Trophoblast cell (in vitro differentiated cells and primary cell): ENCODE measurements at regions not wholly inside any gene's neighbourhood (a gene's known extent, or its start where the extent isn't known, plus 50 kb on each side); places are given as distances from the start of the nearest gene placed in this dataset.

ENCODE experiments used
- DNase-seq, 2 donors: peaks; one replicate each; pipeline ENCODE4 v3.0.0-alpha.2; 2016
- H2AFZ ChIP-seq: 2 replicates; pipeline ENCODE4 v1.6.1; 2013; ENCODE audit warnings: low read length, moderate library complexity, mild to moderate bottlenecking; ENCODE audit not compliant: insufficient read depth, poor library complexity
- H2AK5ac ChIP-seq: 2 replicates; pipeline ENCODE4 v1.6.1; 2013; ENCODE audit warnings: mild to moderate bottlenecking, low read length
- H2BK120ac ChIP-seq: 2 replicates; pipeline ENCODE4 v1.6.1; 2013; ENCODE audit warnings: low read length, mild to moderate bottlenecking, moderate library complexity; ENCODE audit not compliant: insufficient read depth, poor library complexity
- H2BK12ac ChIP-seq: 2 replicates; pipeline ENCODE4 v1.6.1; 2013; ENCODE audit warnings: mild to moderate bottlenecking, low read length, moderate library complexity
- H2BK5ac ChIP-seq: 2 replicates; pipeline ENCODE4 v1.6.1; 2013; ENCODE audit warnings: low read length, low read depth, moderate library complexity, mild to moderate bottlenecking; ENCODE audit not compliant: poor library complexity
- H3K14ac ChIP-seq: 2 replicates; pipeline ENCODE4 v1.6.1; 2013; ENCODE audit warnings: mild to moderate bottlenecking, low read length
- H3K18ac ChIP-seq: 2 replicates; pipeline ENCODE4 v1.6.1; 2013; ENCODE audit warnings: mild to moderate bottlenecking, low read length
- H3K23ac ChIP-seq: 2 replicates; pipeline ENCODE4 v1.6.1; 2013; ENCODE audit warnings: low read length
- H3K27ac ChIP-seq: 2 replicates; pipeline ENCODE4 v1.5.1; 2013; ENCODE audit warnings: low read depth, mild to moderate bottlenecking, inconsistent platforms, low read length, moderate library complexity
- H3K27me3 ChIP-seq: 2 replicates; pipeline ENCODE4 v1.6.1; 2013; ENCODE audit warnings: inconsistent platforms, mild to moderate bottlenecking, low read length, moderate library complexity; ENCODE audit not compliant: insufficient read depth
- H3K36me3 ChIP-seq, 2 experiments: 1 replicate in 1 of 2; 2 replicates in 1 of 2; pipeline ENCODE4 v1.6.1; 2013; ENCODE audit warnings: low read length in 2 of 2, mild to moderate bottlenecking in 2 of 2, moderate library complexity in 1 of 2; ENCODE audit not compliant: insufficient read depth in 2 of 2, control insufficient read depth in 1 of 2
- H3K4ac ChIP-seq: 2 replicates; pipeline ENCODE4 v1.6.1; 2013; ENCODE audit warnings: low read depth, mild to moderate bottlenecking, low read length, moderate library complexity
- H3K4me1 ChIP-seq, 2 experiments: 1 replicate in 1 of 2; 2 replicates in 1 of 2; pipeline ENCODE4 v1.6.1; 2013; ENCODE audit warnings: low read length in 2 of 2, mild to moderate bottlenecking in 2 of 2, moderate library complexity in 1 of 2; ENCODE audit not compliant: insufficient read depth in 2 of 2, control insufficient read depth in 1 of 2
- H3K4me2 ChIP-seq: 2 replicates; pipeline ENCODE4 v1.6.1; 2013; ENCODE audit warnings: inconsistent platforms, mild to moderate bottlenecking, low read length, moderate library complexity
- H3K4me3 ChIP-seq: 2 replicates; pipeline ENCODE4 v1.5.1; 2013; ENCODE audit warnings: mild to moderate bottlenecking, low read depth, low read length, inconsistent platforms
- H3K79me1 ChIP-seq: one replicate; pipeline ENCODE4 v1.6.1; 2013; ENCODE audit warnings: low read length
- H3K79me2 ChIP-seq: 2 replicates; pipeline ENCODE4 v1.6.1; 2013; ENCODE audit warnings: low read length, mild to moderate bottlenecking; ENCODE audit not compliant: control insufficient read depth, insufficient read depth, poor library complexity
- H3K9ac ChIP-seq: 2 replicates; pipeline ENCODE4 v1.6.1; 2013; ENCODE audit warnings: mild to moderate bottlenecking, low read length
- H3K9me3 ChIP-seq: 2 replicates; pipeline ENCODE4 v1.6.1; 2013; ENCODE audit warnings: low read depth, mild to moderate bottlenecking, control low read depth, inconsistent platforms, low read length; ENCODE audit not compliant: insufficient read depth
- H4K12ac ChIP-seq: 2 replicates; pipeline ENCODE4 v1.6.1; 2013; ENCODE audit warnings: low read depth, mild to moderate bottlenecking, low read length, moderate library complexity
- H4K8ac ChIP-seq: 2 replicates; pipeline ENCODE4 v1.6.1; 2013; ENCODE audit warnings: low read depth, mild to moderate bottlenecking, low read length, moderate library complexity
- H4K91ac ChIP-seq: one replicate; pipeline ENCODE4 v1.6.1; 2013; ENCODE audit warnings: low read depth, mild to moderate bottlenecking, low read length, moderate library complexity
- WGBS: extraction: QIAGEN DNeasy Blood & Tissue Kit; methylation state at CpG from one replicate; pipeline ENCODE4 v1.1.7; 2013; ENCODE audit warnings: missing lambda C conversion rate; ENCODE audit not compliant: insufficient read length, insufficient coverage; ENCODE audit errors: extremely low coverage; 5-methylcytosine and 5-hydroxymethylcytosine counted together

GRCh38 chr10:5268743-5269142, 72.1 kb downstream of the AKR1C4 start:
- Histone ChIP-seq H3K4me1 (no peaks in the 10 kb centered on the region), H3K4ac (no peak overlapping the region), H3K36me3 (no peaks in the 10 kb centered on the region), H2AK5ac (no peak overlapping the region), H3K79me2 (no peaks in the 10 kb centered on the region), H2AFZ (no peak overlapping the region), H3K27ac (no peak overlapping the region), H2BK12ac (no peak overlapping the region), H2BK120ac (no peak overlapping the region), H3K27me3 (no peaks in the 10 kb centered on the region), H2BK5ac (no peak overlapping the region), H3K4me2 (no peak overlapping the region), H3K14ac (no peak overlapping the region), H3K9ac (no peak overlapping the region), H3K18ac (no peak overlapping the region), H3K9me3 (no peaks in the 10 kb centered on the region), H4K12ac (no peak overlapping the region), H3K23ac (no peak overlapping the region), H3K79me1 (no peaks in the 10 kb centered on the region), H4K91ac (no peak overlapping the region), H3K4me3 (no peak overlapping the region), H4K8ac (no peak overlapping the region)
- no CpG with 5 or more reads among the region's 1 CpG for WGBS
- no peak for DNase-seq

GRCh38 chr10:5269791-5270190, 73.2 kb downstream of the AKR1C4 start:
- Histone ChIP-seq H3K27me3 (no peaks in the 10 kb centered on the region), H4K8ac (no peak overlapping the region), H3K4me2 (no peak overlapping the region), H3K4me3 (no peak overlapping the region), H2BK12ac (no peak overlapping the region), H3K14ac (no peak overlapping the region), H3K23ac (no peak overlapping the region), H3K4ac (no peak overlapping the region), H3K79me2 (no peaks in the 10 kb centered on the region), H2AK5ac (no peak overlapping the region), H2BK5ac (no peak overlapping the region), H3K9ac (no peak overlapping the region), H3K79me1 (no peaks in the 10 kb centered on the region), H3K4me1 (no peaks in the 10 kb centered on the region), H4K91ac (no peak overlapping the region), H3K27ac (no peak overlapping the region), H3K18ac (no peak overlapping the region), H2BK120ac (no peak overlapping the region), H3K36me3 (no peaks in the 10 kb centered on the region), H2AFZ (no peak overlapping the region), H3K9me3 (no peaks in the 10 kb centered on the region), H4K12ac (no peak overlapping the region)
- DNase-seq: no peak

GRCh38 chr10:5271526-5271925, 74.9 kb downstream of the AKR1C4 start:
- Histone ChIP-seq H3K27me3 (no peaks in the 10 kb centered on the region), H2AFZ (no peak overlapping the region), H3K9ac (no peak overlapping the region), H2AK5ac (no peak overlapping the region), H4K91ac (no peak overlapping the region), H2BK12ac (no peak overlapping the region), H3K27ac (no peak overlapping the region), H3K9me3 (no peaks in the 10 kb centered on the region), H2BK120ac (no peak overlapping the region), H4K12ac (no peak overlapping the region), H4K8ac (no peak overlapping the region), H2BK5ac (no peak overlapping the region), H3K18ac (no peak overlapping the region), H3K79me2 (no peaks in the 10 kb centered on the region), H3K23ac (no peak overlapping the region), H3K14ac (no peak overlapping the region), H3K4me1 (no peaks in the 10 kb centered on the region), H3K4me2 (no peak overlapping the region), H3K4me3 (no peak overlapping the region), H3K36me3 (no peaks in the 10 kb centered on the region), H3K4ac (no peak overlapping the region), H3K79me1 (no peaks in the 10 kb centered on the region)
- DNase-seq: no peak
- no CpG with 5 or more reads among the region's 1 CpG for WGBS

- no peak overlapping the region for H3K14ac ChIP-seq
- H3K79me1 ChIP-seq: no peaks in the 10 kb centered on the region
- no peak overlapping the region for H3K4me3 ChIP-seq
- H3K4me1 ChIP-seq: no peaks in the 10 kb centered on the region
- no peak overlapping the region for H2AFZ ChIP-seq
- H3K36me3 ChIP-seq: no peaks in the 10 kb centered on the region
- DNase-seq: no peak
- no peak overlapping the region for H4K12ac ChIP-seq
- no peak overlapping the region for H2BK12ac ChIP-seq
- H3K9me3 ChIP-seq: no peaks in the 10 kb centered on the region
- H2AK5ac ChIP-seq: no peak overlapping the region
- H2BK5ac ChIP-seq: no peak overlapping the region
- no peak overlapping the region for H3K23ac ChIP-seq
- no peak overlapping the region for H4K8ac ChIP-seq
- no CpG with 5 or more reads among the region's 3 CpGs for WGBS
- no peak overlapping the region for H3K27ac ChIP-seq
- H3K4ac ChIP-seq: no peak overlapping the region
- no peak overlapping the region for H2BK120ac ChIP-seq
- H4K91ac ChIP-seq: no peak overlapping the region
- no peaks in the 10 kb centered on the region for H3K79me2 ChIP-seq
- H3K18ac ChIP-seq: no peak overlapping the region
- no peak overlapping the region for H3K4me2 ChIP-seq
- H3K9ac ChIP-seq: no peak overlapping the region
- no peaks in the 10 kb centered on the region for H3K27me3 ChIP-seq
Observed at GRCh38 chr10:5272065-5272803, 75.6 kb downstream of the AKR1C4 start.
